T-helper 17 cell (primary cell): ENCODE measurements at regions not wholly inside any gene's neighbourhood (a gene's known extent, or its start where the extent isn't known, plus 50 kb on each side); places are given as distances from the start of the nearest gene placed in this dataset.

Experiments
- ATAC-seq: fragments of 150-1000 bp; cut with Tn5 transposase; 2 replicates; pipeline ENCODE4 v1.10.0; 2021; ENCODE audit warnings: mild to moderate bottlenecking, moderate library complexity
- DNase-seq, 3 donors: peaks; one replicate each; pipeline versions ENCODE4 v3.0.0 to v3.0.0-alpha.2; 2020 to 2021
- H3K9me3 ChIP-seq: one replicate; pipeline ENCODE4 v1.7.0; 2013; ENCODE audit warnings: low read length, mild to moderate bottlenecking; ENCODE audit not compliant: control insufficient read depth, poor library complexity, severe bottlenecking
- H3K27ac Mint-ChIP-seq: one replicate; pipeline ENCODE4 v1.8.0; 2022; ENCODE audit warnings: mild to moderate bottlenecking, moderate library complexity, mixed read lengths
- H3K27me3 Mint-ChIP-seq: one replicate; pipeline ENCODE4 v1.8.0; 2022; ENCODE audit warnings: mixed read lengths
- H3K36me3 Mint-ChIP-seq: one replicate; pipeline ENCODE4 v1.8.0; 2022; ENCODE audit warnings: low read depth, mixed read lengths
- H3K4me1 Mint-ChIP-seq: one replicate; pipeline ENCODE4 v1.8.0; 2022; ENCODE audit warnings: mild to moderate bottlenecking, mixed read lengths
- H3K4me3 Mint-ChIP-seq: one replicate; pipeline ENCODE4 v1.8.0; 2022; ENCODE audit warnings: mild to moderate bottlenecking, moderate library complexity, mixed read lengths

DNA sequence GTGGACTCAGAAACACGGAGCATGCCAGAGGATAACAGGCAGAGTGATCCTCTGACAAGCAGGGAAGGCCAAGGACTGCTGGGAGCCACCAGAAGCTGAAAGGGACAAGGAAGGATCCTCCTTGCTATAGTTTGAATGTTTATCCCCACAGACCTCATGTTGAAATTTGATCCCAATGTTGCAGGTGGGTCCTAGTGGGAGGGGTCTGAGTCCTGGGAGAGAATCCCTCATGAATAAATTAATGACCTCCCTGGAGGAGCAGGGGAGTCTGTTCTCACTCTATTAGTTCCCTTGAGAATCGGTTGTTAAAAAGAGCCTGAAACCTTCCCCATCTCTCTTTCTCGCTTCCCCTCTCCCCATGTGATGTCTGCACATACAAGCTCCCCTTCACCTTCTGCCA lies 124.4 kb downstream of the FBXO15 start:
- ATAC-seq: no peak
- Mint-ChIP-seq H3K4me1 (no peaks in the 10 kb centered on the region), H3K27ac (no peak overlapping the region), H3K36me3 (peaks cover 2% of the 10 kb centered on the region), H3K4me3 (no peak overlapping the region), H3K27me3 (peaks cover 68% of the 10 kb centered on the region)
- no peak for DNase-seq
- H3K9me3 ChIP-seq: no peaks in the 10 kb centered on the region

DNA sequence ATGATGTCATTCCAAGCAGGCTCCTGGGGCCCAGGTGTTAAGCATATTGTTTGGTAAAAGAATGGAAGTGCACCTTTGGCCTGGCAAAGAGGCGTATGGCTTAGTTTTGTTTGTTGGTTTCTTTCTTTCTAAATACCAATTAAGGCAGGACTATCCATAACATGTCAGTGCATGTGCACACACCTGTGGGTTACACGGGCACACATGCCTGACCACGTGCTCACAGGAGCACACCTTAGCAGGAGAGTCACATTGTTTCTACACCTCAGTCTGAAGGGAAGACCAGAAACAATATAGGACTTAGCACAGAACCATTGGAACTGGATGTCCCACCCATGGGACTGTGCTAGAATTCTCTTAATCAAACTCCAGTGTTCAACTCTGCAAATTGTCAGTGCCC lies 127.8 kb downstream of the FBXO15 start:
- ATAC-seq: no peak
- Mint-ChIP-seq H3K36me3 (peaks cover 2% of the 10 kb centered on the region), H3K27ac (no peak overlapping the region), H3K4me1 (no peaks in the 10 kb centered on the region), H3K27me3 (peaks cover 59% of the 10 kb centered on the region), H3K4me3 (no peak overlapping the region)
- no peaks in the 10 kb centered on the region for H3K9me3 ChIP-seq
- no peak for DNase-seq

DNA sequence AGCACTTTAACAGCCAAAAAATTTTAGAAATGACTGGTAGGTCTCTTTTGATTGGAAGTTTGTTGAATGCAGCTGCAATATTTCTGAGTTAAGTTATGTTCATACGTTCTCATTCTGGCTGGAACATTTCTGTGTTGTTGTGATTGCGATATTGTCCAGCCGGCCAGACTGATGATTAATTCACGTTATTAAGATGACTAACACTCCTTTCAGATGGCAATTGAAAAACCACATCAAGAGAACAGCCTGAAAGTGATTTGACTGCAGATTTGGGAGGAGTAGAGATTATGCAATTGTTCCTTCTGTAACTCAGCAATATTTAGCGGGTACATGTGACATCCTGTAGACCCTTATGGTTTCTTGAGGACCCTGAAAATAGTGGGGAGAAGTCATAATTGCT lies 133.7 kb downstream of the FBXO15 start:
- no peak overlapping the region for H3K27ac Mint-ChIP-seq
- peaks cover 29% of the 10 kb centered on the region for H3K27me3 Mint-ChIP-seq
- no peak for DNase-seq
- no peaks in the 10 kb centered on the region for H3K4me1 Mint-ChIP-seq
- no peak for ATAC-seq
- no peaks in the 10 kb centered on the region for H3K9me3 ChIP-seq
- no peaks in the 10 kb centered on the region for H3K36me3 Mint-ChIP-seq
- H3K4me3 Mint-ChIP-seq: no peak overlapping the region

DNA sequence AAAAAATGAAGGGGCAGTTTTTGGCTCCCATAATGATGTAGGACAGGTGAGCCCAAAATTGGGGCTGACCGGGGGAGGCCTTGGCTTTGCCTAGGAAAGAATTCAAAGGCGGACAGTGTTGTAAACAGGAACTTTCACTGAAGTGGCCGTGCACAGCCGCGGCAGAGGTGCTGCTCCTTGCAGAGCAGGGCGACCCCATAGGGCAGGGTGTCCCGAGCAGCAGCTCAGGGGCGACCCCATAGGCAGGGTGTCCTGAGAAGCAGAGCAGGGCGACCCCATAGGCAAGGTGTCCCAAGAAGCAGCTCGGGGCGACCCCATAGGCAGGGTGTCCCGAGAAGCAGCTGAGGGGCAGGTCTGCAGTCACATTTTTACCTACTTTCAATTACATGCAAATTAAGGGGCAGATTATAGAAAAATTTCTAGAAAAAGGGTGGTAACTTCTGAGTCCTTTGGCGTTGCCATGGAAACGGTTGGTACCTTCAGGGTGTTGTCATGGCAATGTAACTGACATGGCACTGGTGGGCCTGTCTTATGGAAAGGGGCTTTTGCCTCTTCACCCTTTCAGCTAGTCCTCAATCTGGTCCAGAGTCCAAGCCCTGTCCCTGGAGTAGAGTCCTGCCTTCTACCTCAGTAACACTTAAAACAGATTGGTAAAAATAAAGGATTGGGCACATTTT lies 134.5 kb downstream of the FBXO15 start:
- DNase-seq: no peak
- no peak overlapping the region for H3K27ac Mint-ChIP-seq
- H3K4me1 Mint-ChIP-seq: no peaks in the 10 kb centered on the region

DNA sequence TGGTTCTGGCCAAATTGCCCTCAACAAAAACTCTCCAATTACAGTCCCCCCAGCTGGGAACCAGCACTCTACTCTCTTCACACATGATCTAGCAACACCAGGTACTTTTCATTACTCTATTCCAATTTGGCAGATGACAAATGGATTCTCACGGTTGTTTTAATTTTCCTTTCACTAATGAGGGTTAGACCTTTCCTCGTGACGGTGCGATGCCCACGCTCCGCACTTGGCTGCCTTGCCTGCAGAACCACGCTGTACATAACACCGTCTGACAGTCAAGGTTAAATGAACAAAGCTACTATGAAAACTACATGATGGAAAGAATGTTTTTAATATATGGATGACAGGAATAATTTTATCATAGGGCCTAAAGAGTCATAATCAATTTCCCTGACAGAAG lies 141.5 kb downstream of the FBXO15 start:
- ATAC-seq (no peak), DNase-seq (no peak)
- H3K36me3 Mint-ChIP-seq: no peaks in the 10 kb centered on the region
- no peak overlapping the region for H3K4me3 Mint-ChIP-seq
- H3K9me3 ChIP-seq: no peaks in the 10 kb centered on the region
- no peak overlapping the region for H3K27ac Mint-ChIP-seq
- no peaks in the 10 kb centered on the region for H3K4me1 Mint-ChIP-seq
- H3K27me3 Mint-ChIP-seq: peaks cover 9% of the 10 kb centered on the region

More for the DNA sequence above, 134.5 kb downstream of the FBXO15 start:
- no peaks in the 10 kb centered on the region for H3K9me3 ChIP-seq
- Mint-ChIP-seq H3K27me3 (peaks cover 20% of the 10 kb centered on the region), H3K4me3 (no peak overlapping the region), H3K36me3 (no peaks in the 10 kb centered on the region)
- ATAC-seq: no peak

DNA sequence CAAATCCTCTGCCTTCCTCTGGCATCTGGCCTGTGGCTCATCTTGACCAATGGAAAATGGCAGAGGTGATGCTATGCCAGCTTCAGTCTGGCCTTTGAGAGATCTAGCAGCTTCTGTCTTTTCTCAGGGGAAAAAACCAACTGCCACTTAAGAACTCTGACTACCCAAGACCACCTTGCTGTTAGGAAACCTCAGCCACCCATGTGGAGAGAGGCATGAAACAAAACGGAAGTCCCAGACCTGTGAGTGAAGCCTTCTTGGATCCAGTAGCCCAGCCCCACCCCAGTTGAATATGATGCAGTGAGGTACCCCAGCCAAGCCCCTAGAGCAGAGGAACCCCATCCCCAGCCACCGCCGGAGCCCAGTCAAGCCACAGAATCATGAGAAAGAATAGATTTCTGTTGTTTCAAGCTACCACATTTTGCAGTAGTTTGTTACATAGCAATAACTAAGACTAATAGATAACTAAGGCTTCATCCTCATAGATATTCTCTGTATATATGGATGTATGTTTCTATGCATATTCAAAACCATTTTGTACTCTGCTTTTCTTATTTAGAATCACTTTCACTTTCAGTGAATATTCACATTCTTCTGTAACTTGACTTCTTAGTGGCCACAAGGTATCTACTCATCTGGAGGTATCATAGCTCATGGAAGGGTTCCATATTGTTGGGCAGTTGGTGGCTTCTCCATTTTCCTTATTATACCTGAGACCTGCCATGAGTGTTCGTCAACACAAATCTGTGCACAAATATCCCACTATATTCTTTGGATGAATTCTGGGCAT lies 142.1 kb downstream of the FBXO15 start:
- ATAC-seq: no peak
- H3K4me3 Mint-ChIP-seq: no peak overlapping the region
- H3K4me1 Mint-ChIP-seq: no peaks in the 10 kb centered on the region
- H3K27ac Mint-ChIP-seq: no peak overlapping the region
- peaks cover 15% of the 10 kb centered on the region for H3K27me3 Mint-ChIP-seq
- no peaks in the 10 kb centered on the region for H3K36me3 Mint-ChIP-seq
- DNase-seq: no peak
- H3K9me3 ChIP-seq: no peaks in the 10 kb centered on the region

DNA sequence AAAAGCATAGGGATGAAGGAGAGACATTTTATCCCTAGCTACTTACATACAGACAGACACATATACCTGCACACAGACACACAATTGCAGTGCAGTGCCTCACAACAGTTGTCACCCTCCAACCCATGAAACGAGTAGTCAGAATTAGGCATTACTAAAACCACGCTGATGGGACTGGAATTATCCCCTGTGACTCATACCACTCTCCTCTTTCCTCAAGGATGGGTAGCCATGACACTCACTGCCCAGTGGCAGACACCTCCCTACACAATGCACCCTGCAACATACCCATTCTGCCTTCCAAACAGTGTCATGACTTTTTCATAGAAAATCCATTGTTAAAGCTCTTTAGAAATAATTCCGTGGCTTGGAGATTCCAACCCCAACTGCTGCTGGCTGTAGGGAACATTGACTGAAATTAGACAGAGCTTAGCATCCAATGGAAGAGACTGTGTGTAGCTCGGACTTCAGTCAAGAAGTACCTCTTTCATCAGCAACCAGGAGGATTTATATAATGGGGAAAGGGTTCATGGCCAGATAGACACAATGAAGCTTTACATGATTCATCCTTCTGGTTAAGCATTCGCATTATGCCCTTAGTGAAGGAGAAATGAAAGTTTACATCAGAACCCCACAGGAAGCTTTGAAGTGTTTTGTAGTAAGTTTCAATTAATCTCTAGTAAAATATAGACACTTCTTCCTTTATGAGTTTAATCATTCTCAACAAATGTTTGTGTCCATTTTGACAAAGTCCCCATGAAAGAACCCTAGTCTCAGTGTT lies 155.2 kb downstream of the FBXO15 start:
- H3K4me1 Mint-ChIP-seq: no peaks in the 10 kb centered on the region
- no peaks in the 10 kb centered on the region for H3K9me3 ChIP-seq
- H3K27ac Mint-ChIP-seq: no peak overlapping the region
- H3K4me3 Mint-ChIP-seq: no peak overlapping the region
- H3K27me3 Mint-ChIP-seq: peaks cover 7% of the 10 kb centered on the region
- DNase-seq (no peak), ATAC-seq (no peak)
- no peaks in the 10 kb centered on the region for H3K36me3 Mint-ChIP-seq

DNA sequence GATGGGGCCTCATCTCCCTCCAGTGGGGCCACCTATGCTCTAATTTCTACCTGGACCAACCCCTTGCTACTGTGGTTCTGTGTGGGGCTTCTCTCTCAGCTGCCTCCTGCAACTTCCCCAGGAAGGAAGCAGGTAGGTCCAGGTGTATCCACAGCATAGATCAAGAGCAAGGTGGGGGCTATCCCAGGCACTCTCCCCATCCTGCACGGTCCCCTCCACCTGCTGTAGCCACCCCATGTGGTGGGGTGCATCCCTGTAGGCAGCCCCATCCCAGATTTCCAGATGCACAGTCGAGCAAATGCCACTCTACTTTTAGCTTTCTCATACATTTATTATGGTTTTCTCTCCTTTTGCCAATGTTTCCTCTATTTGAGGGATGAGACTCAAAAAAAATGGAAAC lies 156.1 kb downstream of the FBXO15 start:
- Mint-ChIP-seq H3K4me1 (no peaks in the 10 kb centered on the region), H3K27me3 (peaks cover 7% of the 10 kb centered on the region), H3K27ac (no peak overlapping the region), H3K4me3 (no peak overlapping the region), H3K36me3 (no peaks in the 10 kb centered on the region)
- DNase-seq: no peak
- ATAC-seq: no peak
- H3K9me3 ChIP-seq: no peaks in the 10 kb centered on the region

DNA sequence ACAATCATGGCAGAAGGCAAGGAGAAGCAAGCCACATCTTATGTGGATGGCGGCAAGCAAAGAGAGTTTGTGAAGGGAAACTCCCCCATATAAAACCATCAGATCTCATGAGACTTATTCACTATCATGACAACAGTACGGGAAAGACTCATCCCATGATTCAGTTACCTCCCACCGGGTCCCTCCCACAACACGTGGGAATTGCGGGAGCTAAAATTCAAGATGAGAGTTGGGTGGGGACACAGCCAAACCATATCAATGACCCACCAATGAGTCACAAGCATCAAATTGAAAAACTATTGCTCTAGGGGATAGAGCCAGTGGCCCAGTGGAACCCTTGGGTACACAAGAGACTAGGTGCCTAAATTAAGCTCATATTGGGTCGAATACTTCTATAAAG lies 157.4 kb downstream of the FBXO15 start:
- Mint-ChIP-seq H3K4me1 (no peaks in the 10 kb centered on the region), H3K27ac (no peak overlapping the region), H3K36me3 (no peaks in the 10 kb centered on the region), H3K4me3 (no peak overlapping the region), H3K27me3 (peaks cover 7% of the 10 kb centered on the region)
- no peak for ATAC-seq
- DNase-seq: no peak
- no peaks in the 10 kb centered on the region for H3K9me3 ChIP-seq

DNA sequence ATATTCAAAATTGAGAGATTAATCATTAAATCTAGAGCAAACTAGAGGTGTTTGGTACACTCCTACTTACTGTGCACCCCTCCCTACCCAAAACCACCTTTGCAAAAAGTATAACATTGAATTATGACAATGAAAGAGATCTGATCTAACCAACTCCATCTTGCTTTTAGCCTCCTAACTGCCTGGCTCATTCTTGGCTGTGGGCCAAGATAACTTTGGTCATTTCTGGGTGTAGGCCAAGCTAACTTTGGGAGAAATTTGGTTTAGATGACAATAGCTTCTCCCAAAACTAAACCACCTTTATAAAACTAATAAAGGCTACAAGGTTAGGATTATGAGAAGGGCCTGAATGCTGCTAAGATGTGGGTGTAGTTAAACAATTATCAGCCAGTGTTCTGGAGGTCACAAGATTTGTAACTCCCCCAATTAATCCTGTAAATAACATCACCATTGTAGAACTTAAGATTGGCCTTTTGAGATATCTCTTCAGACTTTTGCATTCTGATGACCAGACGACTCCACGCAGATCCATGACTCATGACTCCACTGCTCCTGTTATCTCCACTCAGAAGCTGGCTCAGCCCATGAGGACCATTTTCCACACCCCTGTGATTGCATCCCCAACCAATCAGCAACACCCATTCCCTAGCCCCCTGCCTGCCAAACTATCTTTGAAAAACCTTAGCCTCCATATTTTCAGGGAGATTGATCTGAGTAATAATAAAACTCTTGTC lies 160.2 kb downstream of the FBXO15 start:
- Mint-ChIP-seq H3K4me3 (no peak overlapping the region), H3K36me3 (no peaks in the 10 kb centered on the region), H3K4me1 (no peaks in the 10 kb centered on the region), H3K27me3 (peaks cover 6% of the 10 kb centered on the region), H3K27ac (no peak overlapping the region)
- no peak for DNase-seq
- ATAC-seq: no peak
- H3K9me3 ChIP-seq: no peaks in the 10 kb centered on the region

DNA sequence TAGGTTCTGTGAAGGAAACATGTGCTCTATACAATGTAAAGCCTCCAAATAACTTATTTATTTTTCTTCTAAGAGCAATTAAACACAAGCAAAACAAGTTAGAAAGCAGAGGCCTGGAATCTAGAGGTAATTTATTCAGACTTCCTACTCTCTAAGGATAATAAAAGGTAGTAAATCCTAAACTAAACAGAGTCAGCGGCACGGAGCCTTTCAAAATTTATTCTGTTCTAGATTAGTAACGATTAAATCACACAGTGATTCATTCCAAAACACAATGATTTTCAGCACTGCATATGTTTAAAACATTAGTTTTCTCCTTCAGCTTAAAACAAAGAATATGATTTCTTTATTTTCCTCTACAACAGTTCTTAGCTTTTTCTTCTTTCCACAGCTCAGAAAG lies 160.9 kb downstream of the FBXO15 start:
- no peaks in the 10 kb centered on the region for H3K36me3 Mint-ChIP-seq
- DNase-seq (no peak), ATAC-seq (no peak)
- no peaks in the 10 kb centered on the region for H3K4me1 Mint-ChIP-seq
- H3K27ac Mint-ChIP-seq: no peak overlapping the region
- H3K4me3 Mint-ChIP-seq: no peak overlapping the region
- no peaks in the 10 kb centered on the region for H3K9me3 ChIP-seq
- H3K27me3 Mint-ChIP-seq: peaks cover 6% of the 10 kb centered on the region

DNA sequence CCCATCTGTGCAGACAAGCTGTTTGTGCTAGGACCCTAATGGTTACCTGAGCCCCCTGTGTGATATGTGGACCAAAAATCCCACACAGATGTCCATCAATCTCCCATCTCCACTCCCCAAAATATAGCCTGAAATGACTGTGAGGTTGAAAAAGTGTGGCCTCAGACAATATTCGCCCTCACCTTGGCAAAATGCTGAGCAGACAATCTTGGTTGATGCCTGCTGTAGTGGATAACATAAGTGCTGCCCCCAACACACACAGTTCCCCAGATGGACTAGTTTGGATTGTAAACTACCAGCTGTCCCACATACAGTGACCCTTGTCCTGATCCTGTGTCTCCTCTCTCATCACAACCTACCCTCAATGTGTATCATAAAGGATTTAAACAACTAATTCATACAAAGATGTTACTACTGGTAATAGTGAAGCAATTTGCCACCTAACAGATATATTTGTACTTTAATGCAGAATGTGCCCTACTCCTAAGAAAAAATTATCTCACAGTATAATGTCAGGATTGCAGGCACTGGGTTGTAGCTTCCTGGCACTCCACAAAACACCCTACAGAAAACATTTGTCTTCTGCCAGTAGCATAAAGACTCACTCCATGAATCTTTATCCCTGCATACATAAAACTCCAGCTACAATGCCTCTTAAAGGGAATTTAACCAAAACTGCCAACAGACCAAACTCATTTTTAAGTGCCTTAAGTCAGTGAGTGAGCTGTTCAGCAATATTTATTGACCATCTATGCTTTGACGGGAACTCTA lies 161.6 kb downstream of the FBXO15 start:
- no peaks in the 10 kb centered on the region for H3K9me3 ChIP-seq
- DNase-seq (no peak), ATAC-seq (no peak)
- H3K27ac Mint-ChIP-seq: no peak overlapping the region
- H3K36me3 Mint-ChIP-seq: no peaks in the 10 kb centered on the region
- no peak overlapping the region for H3K4me3 Mint-ChIP-seq
- H3K27me3 Mint-ChIP-seq: peaks cover 11% of the 10 kb centered on the region
- H3K4me1 Mint-ChIP-seq: no peaks in the 10 kb centered on the region
